ENCODE measurements at regions not wholly inside any gene's neighbourhood (a gene's known extent, or its start where the extent isn't known, plus 50 kb on each side); places are given as distances from the start of the nearest gene placed in this dataset.
A peak's percentile ranks its signal among the peaks of the same experiment; 100 is the strongest.
"Not testable (repeated sequence)": the region's sequence is repeated elsewhere in the genome, so short reads cannot be mapped to it uniquely, and the experiment has no call there.

DNA sequence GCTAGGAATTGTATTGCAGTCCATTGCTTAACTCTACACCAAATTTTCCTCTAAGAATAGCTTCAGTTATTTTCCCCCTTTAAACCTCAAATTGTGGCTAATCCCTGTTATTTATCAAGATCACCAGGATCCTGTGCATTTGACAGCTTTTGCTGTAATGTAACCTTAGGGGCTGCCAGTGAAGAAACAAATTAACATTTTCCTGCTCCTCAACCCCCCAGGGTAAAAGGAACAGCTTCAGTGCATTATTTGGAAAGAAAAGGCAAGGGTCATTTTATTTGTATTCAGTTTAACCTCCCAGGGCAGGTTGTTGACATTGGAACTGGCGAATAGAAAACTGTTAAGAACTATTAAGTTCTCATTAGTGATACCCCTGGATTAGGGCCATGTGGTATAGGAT is 57.0 kb downstream of the PCDH20 start:
- no peak for DNase-seq (ENCODE audit: low read depth, low spot score)

DNA sequence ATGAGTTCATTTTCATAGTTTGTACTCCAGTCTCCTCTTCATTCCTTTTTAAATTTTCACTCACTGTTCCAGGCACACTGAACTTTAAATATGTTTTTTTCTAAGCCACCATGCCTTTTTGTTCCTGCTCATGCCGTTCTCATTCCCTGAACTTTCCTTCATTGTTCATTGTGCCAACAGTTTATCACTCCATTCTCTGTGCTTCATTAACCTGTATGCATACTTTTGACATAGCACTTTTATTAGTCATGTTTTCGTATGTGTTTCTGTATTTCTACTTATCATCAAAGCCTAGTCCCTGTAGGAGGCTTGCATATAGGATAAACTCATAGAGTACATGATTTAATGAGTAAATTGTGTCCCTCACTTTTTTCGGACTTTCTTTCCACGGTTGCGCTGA is 65.3 kb downstream of the PCDH20 start:
- no peak for DNase-seq (ENCODE audit: low read depth, low spot score)

DNA sequence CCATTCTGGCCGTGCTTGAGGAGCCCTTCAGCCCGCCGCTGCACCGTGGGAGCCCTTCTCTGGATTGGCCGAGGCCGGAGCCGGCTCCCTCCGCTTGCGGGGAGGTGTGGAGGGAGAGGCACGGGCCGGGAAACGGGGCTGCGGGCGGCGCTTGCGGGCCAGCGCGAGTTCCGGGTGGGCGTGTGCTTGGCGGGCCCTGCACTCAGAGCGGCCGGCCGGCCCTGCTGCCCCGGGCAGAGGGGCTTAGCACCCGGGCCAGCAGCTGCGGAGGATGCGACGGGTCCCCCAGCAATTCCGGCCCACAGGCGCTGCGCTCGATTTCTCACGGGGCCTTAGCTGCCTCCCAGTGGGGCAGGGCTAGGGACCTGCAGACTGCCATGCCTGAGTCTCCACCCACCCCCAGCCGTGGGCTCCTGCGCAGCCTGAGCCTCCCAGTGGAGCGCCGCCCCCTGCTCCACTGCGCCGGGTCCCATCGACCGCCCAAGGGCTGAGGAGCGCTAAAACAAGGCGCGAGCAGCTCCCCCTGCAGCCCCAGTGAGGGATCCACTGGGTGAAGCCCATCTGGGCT is 76.5 kb downstream of the PCDH20 start:
- no peak for DNase-seq (ENCODE audit: low read depth, low spot score)

DNA sequence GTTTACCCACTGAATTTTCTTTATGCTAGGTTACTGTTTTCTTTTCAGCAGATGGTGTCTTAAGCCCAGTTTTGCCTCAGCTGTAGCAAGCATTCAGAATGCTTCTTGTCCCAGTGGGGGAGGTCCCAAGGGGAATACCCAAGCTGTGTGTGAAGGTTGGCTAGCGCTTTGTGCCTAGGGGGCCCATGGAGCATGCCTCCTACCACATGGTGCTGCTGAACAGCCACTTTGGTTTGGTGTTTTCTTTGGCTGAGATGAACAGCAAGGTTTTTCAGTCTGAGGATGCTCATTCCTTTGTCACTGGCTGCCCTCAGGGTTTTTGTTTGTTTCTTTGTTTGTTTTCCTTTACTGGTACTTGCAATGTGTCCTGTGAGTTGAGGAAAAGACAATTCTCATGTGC is 99.0 kb downstream of the PCDH20 start:
- DNase-seq (ENCODE audit: low read depth, low spot score): no peak

DNA sequence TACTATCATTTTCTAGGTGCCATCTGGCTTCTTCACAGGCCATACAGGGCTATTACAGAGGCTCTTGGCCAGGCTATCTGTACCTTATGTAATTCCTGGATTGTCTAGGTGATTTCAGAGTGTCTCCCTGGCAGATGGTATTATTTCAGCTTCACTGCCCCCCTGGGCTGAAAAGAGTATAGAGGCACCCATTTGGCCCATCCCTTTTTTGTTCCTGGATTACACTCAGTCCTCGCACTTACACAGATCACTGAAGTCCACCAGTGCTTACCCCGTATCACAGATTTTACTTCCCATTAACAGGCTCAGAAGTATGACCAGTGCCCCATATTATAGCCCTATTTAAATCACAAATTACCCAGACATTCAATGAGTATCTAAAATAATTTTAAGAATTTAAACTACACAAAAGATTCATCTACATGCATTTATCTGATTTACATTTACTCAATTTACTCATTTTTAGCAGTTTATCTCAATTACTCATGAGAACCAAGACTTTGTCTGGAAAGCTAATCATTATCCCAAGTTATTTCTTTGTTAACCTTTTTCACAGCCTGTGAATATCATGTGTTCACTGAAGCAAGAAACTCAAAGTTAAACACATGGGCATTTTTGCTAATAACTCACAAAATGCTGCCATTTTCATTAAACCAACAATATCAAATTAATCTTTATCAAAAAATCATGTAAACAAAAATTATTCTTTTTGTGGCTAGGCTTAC is 121.0 kb downstream of the PCDH20 start:
- no peak for DNase-seq (ENCODE audit: low read depth, low spot score)

DNA sequence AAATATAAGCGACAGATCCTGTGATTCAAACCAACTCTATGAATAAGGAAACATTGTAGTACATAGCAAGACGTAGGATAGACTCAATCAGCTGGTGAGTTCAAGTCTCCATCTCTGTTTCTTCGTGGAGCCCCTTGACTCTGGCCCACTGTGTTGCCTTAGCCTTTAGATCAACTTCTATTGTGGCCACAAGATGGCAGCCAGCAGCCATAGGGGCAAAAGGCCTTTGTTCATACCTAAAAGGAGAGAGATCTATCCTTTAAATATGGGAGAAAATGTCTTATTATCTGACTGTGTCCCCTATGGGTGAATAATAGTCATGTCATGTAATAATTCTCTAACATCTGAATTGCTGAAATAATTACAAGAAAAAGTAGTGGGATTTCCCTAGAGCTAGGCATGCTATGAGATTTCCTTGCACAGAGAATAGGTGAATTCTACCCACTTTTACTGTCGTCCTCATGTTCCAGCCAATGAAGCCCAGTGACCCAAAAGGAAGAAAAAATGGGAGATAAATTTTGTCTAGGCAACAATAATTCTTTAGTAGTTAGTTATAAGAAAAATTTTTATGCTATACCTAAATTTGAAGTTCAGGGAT is 129.4 kb downstream of the PCDH20 start:
- peak; percentile 1 for DNase-seq (ENCODE audit: low read depth, low spot score)

DNA sequence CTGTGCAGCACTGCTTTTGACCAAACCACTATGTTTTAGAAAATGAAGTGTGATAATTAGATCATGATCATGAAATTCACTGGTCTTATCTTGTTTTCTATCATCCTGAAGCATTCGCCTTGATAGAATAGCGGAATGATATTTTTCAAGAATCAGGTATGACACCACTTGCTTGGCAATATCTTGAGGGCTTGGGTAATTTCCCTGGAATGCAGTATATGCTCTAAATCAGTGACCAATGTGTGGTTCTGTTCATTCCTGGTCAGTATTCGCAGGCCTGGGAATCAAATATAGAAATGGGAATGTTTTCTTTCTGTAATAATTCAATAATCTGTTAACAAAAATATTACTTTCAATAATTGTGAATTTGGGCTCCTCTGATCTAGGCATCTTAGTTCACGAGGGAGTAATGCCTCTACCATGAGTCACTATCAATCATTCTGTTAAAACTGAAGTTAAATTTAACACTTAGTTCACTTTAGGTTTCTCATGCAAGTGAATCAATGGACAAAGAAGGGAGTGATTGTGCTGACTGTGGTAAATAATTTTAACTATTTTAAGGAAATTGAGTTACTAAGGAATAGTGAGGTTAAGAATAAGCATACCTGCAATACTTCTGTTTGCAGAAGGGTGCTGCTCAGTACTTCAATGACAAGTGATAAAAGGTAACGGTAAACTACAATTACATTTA is 137.9 kb downstream of the PCDH20 start:
- no peak for DNase-seq (ENCODE audit: low read depth, low spot score)

DNA sequence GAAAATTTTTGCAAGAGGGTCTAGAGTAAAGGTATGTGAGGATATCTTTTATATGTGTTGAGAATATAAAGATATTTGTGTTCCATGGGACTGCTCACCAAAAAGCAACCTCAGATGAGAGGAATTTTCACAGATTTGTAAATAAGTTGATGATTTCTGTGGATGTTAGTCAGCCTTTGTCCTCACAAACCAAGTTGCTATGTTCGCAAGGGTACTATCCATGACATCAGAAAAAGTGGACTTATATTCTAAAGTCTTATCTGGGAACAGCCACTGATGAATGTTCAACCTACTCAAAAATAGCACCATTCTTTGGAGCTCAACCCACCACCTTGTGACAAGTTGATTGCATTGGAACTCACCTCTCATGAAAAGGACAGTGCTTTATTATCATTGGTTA is 138.6 kb downstream of the PCDH20 start:
- no peak for DNase-seq (ENCODE audit: low read depth, low spot score)

DNA sequence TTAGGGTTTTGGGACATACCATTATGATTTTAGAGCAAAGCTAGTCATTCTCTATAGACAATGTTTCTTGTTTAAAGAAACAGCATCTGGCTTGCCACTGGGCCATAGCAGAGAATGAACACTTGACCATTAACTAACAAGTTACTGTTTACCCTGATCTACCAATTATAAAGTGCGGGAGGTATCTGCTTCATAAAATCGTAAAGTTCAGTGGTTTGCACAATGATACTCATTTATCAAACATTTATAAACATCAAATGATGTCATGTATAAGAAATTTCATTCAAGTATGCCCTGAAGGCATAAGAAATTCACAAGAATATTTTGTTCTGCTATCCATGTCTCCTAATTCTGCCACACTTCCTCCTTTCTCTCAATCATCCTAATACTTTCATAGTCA is 139.2 kb downstream of the PCDH20 start:
- DNase-seq (ENCODE audit: low read depth, low spot score): no peak

DNA sequence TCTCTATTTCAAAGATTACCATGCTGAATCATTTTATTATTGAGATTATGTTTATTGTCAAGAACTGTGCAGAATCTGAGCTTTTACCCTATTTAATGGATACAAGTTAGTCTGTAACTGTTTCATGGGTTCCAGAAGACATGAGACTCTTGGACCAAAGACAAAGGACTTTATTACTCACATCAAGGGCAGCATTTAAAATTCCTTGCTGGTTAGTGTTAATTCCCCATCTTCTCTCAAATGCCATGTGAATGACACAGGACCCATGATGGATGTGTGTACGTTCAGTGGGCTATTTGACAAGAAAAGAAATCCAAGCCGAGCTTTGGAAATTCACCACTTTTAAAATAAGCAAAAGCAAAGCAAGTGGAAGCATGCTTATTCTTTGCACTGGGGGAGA is 139.9 kb downstream of the PCDH20 start:
- DNase-seq (ENCODE audit: low read depth, low spot score): no peak

DNA sequence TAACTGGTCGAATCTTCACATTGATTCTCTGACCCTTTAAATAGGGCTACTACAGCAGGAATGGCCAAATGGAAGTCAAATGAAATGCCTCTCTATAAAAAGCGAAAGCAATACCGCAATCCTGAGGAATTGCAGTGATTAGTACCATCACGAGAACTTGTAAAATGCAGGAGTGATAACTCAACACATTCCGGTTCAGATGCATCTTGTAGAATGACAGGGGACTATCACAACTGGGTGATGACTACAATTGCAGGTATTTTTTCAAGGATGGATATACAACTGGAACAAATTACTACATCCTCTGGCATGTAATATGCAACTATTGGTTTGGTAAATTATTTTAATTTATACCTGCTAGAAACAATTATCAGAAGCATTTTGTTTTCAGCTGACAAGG is 140.4 kb downstream of the PCDH20 start:
- DNase-seq (ENCODE audit: low read depth, low spot score): no peak

DNA sequence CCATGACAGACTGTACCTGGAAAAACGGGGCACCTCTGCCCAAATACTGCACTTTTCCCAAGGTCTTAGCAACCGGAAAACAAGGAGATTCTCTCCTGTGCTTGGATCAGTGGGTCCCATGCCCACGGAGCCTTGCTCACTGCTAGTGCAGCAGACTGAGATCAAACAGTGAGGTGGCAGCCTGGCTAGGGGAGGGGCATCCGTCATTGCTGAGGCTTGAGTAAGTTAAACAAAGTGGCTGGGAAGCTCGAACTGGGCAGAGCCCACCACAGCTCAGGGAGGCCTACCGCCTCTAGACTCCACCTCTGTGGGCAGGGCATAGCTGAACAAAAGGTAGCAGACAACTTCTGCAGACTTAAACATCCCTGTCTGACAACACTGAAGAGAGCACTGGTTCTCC is 148.8 kb downstream of the PCDH20 start:
- DNase-seq (ENCODE audit: low read depth, low spot score): not testable (repeated sequence)

DNA sequence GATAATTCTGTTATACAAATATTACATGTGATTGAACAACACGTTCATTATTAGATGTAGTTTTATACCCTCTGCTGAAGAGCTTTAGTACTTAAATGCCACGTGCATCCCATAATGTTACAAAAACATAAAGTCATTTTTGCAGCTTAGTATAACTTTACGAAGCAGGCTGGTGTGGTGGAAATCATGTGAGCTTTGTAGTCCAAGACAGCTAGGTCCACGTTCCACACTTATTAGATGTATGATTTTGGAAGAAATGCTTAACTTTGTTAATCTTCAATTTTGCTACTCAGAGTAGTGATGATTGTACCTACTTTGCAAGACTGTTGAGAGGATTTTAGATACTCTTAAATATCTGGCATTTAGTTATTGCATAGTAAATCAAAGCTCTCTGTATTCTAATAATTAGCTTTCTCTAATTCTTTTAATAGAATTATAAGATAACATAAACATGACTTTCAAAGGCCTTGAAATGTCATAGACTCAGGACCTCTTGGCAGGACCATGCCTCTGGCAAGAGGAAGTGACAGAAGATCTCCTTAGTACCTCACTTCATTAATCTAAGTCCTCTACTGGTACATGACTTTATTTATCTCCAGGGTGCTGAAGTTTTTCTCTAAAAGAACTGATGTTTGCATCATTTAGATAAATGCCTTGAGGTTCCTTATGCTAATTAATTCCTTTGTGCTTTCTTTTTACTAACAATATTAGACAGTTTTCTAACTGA is 153.7 kb downstream of the PCDH20 start:
- DNase-seq (ENCODE audit: low read depth, low spot score): no peak

DNA sequence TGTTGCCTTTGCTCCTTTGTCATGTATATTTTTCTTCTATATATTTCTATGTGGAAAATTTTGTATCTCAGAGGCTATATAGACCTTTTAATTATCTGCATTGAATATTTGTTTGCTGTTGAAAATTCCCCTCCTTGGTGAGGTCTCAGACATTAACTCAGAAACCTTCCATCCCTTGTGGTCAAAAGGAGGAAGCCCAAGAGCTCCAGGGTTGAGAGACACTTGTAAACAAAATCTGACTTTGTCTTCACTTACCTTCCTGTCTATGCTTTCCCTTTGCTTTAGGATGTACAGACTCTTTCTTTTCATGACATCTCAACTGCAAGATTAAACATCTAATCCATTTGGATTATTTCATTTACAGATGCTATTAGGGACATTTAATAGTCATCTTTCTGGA is 157.5 kb downstream of the PCDH20 start:
- no peak for DNase-seq (ENCODE audit: low read depth, low spot score)

DNA sequence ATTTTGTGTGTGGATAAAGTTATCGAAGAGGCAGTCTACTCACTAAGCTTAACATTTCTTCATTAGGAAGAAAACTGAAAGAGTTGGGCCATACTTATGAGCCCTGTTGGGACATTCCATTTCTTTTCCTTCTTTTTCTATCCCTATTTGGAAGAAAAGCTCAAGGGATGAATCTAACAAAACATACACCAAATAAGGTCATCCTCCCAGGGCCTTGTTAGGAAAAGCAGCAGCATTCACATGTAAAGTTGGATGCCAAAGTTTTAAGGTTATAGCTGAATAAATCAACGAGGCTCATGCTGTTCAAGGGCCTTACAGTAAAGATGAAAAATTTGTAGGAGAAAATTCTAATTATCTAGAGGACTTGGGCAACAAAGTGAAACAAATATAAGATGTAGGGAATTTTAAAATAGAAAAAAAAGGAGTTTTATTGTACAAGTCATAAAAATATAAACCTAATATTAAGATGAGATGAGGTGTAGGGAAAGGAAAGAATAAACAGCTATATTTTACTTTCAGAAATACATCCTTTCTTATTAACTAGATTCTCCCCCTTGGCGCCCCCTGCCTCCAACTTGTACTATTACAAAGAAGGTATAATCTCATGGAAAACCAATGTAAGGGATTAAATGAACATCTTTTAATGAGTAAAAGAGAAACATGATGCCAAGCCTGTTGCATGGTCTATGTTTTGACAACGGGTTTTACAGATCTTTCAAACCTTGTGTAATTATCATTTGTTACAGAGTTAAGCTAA is 160.4 kb downstream of the PCDH20 start:
- peak; percentile 33 for DNase-seq (ENCODE audit: low read depth, low spot score)

DNA sequence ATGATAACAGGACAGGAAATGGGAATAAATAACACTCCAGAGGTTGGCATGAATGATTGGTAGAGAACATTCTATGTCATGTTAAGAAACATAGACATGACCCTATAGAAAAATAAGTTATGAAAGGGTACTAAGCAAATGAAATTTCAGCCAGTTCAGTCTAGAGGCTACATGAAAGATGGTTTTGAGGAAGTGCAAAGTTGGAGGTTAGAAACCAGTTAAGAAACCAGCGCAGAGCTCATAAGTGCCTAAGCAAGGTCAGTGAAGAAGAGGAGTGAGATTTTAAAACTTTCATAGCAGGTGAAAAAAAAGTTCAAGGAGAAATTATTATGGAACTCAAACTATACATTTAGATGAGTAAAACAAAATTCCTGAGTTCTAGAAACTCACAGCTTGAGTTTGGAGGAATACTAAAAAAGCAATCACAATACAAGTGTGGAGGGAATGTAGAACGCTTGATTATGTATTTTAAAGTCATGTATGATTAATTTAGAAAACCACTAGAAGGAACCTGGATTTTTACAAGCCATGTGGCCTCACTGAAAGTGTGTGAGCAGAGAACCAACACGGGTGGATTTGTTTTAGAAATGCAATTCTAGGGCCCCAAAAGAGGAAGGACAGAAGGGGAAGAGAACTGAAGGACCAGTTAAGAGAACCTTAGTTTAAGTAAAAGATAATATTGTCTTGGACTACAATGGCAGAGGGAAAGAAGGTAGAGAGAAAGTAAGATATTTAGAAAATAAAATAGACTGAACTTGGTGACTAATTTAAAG is 162.4 kb downstream of the PCDH20 start:
- DNase-seq (ENCODE audit: low read depth, low spot score): no peak

DNA sequence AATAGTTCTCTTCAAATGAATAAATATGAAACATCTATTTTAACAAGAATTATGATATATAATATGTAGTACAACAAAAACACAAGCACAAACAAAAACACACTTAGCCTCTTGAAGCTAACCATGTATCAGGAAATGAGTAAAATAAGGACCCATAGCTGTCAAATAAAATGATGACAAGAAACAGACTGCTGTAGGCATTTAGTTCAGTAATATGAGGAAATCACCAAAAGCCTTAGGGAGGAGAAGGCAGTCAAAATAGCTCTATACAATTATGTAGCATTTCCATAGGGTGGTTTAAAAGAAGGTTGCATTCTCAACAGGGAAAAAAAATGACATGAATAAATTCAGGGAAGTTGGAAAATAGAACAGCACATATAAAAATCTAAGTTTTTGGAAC is 163.4 kb downstream of the PCDH20 start:
- no peak for DNase-seq (ENCODE audit: low read depth, low spot score)

DNA sequence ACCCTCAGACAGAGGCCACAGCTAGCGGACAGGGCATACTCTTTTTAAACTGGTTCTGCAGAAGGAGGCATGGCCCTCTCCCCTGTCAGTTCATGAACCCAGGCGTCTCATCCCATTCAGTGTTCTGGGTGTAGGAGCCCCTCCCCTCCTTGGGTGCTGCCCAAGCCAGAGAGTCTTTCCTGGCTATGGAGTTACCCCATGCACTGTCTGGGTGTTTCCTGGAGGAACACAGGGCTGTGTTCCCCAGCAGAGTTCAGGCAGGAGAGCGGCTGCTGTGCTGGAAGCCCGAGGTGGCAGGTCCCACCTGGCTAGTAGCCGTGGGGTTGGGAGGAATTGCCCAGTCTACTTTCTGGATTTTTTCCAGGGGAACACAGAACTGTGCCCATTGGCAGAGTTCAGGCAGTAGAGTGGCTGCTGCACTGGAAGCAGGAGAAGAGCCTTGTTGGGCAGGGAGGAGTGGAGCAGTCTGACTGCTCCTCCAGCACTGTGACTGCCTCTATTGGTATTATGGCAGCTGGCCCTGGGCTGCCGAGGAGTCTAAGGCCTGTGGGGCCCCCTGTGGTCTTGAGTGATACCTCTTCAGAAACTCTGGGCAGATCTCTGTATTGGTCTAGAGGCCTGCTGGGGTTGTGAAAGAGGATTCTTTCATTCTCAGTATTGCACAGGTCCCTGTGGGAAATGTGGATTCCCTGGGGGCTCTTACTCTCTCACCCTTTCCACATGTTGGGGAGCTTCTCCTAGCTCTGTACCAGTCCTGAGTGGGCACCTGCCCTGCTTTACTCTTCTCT is 168.3 kb downstream of the PCDH20 start:
- no peak for DNase-seq (ENCODE audit: low read depth, low spot score)

DNA sequence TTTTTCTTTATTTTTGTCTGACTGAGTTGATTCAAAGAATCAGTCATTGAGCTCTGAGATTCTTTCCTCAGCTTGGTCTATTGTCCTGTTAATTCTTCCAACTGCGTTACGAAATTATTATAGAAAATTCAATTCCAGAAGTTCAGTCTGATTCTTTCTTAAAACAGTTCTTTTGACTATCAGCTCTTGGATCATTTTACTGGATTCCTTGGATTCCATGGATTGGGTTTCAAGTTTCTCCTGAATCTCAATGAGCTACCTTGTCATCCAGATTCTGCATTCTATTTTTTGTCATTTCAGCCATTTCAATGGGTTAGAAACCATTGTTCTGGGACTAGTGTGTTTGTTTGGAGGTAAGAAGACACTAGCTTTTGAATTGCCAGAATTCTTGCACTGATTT is 169.3 kb downstream of the PCDH20 start:
- DNase-seq (ENCODE audit: low read depth, low spot score): no peak

DNA sequence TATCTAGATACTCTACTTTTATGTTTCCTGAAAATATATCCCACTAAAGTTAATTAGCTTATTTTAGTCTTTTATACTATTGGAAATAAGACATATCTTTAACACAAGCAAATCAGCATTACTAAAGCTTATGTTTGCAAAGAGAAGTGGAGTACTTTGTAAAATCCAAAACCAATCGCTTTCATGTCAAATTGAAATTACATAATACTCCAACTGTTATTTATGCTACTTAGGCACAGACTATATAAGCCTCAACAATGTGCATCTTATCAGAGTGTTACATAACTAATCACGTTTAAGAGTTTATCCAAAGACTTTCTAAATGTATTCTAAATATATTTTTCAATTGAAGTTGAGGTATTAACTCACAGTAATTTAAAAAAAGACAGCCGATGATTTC is 200.0 kb downstream of the PCDH20 start:
- DNase-seq (ENCODE audit: low read depth, low spot score): no peak
